ENCODE measurements at regions not wholly inside any gene's neighbourhood (a gene's known extent, or its start where the extent isn't known, plus 50 kb on each side); places are given as distances from the start of the nearest gene placed in this dataset.

DNA sequence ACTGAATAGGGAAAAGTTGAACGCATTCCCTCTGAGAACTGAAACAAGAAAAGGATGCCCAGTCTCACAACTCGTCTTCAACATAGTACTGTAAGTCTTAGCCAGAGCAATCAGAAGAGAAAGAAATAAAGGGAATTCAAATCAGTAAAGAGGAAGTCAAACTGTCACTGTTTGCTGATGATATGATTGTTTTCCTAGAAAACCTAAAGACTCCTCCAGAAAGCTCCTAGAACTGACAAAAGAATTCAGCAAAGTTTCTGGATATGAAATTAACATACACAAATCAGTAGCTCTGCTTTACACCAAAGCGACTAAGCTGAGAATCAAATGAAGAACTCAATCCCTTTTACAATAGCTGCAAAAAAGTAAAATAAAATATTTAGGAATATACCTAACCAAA lies 471.2 kb upstream of the CNTN5 start:
- TF ChIP-seq, protein P1, sequence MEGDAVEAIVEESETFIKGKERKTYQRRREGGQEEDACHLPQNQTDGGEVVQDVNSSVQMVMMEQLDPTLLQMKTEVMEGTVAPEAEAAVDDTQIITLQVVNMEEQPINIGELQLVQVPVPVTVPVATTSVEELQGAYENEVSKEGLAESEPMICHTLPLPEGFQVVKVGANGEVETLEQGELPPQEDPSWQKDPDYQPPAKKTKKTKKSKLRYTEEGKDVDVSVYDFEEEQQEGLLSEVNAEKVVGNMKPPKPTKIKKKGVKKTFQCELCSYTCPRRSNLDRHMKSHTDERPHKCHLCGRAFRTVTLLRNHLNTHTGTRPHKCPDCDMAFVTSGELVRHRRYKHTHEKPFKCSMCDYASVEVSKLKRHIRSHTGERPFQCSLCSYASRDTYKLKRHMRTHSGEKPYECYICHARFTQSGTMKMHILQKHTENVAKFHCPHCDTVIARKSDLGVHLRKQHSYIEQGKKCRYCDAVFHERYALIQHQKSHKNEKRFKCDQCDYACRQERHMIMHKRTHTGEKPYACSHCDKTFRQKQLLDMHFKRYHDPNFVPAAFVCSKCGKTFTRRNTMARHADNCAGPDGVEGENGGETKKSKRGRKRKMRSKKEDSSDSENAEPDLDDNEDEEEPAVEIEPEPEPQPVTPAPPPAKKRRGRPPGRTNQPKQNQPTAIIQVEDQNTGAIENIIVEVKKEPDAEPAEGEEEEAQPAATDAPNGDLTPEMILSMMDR (IDR thresholded peaks at IDR 0.05), result no peak
- TF ChIP-seq POLR2AphosphoS5 (IDR thresholded peaks at IDR 0.05), result no peak

All from sigmoid colon (tissue), 4 donors.